CD14-positive monocyte (primary cell): ENCODE measurements at regions not wholly inside any gene's neighbourhood (a gene's known extent, or its start where the extent isn't known, plus 50 kb on each side); places are given as distances from the start of the nearest gene placed in this dataset.
A peak's percentile ranks its signal among the peaks of the same experiment; 100 is the strongest.

ENCODE experiments used
- DNase-seq, 3 donors: peaks; one replicate each; pipeline ENCODE4 v3.0.0-alpha.2; 2011 to 2022
- H2AFZ ChIP-seq: 2 replicates; pipeline ENCODE4 v1.6.0; 2012; ENCODE audit warnings: mild to moderate bottlenecking, low read depth, low read length, inconsistent platforms; ENCODE audit not compliant: insufficient read depth, poor library complexity, severe bottlenecking
- H3K27ac ChIP-seq, 2 donors: 1 replicate in 1 of 2; 2 replicates in 1 of 2; pipeline ENCODE4 v1.5.1; 2012 to 2013; ENCODE audit warnings: low read length in 2 of 2, control low read depth in 1 of 2, inconsistent platforms in 1 of 2, low read depth in 1 of 2, mild to moderate bottlenecking in 1 of 2
- H3K27me3 ChIP-seq, 2 donors: one replicate each; pipeline versions ENCODE4 v1.6.0 to v1.6.1; 2011 to 2013; ENCODE audit warnings: low read length in 2 of 2; ENCODE audit not compliant: control insufficient read depth in 2 of 2, insufficient read depth in 2 of 2
- H3K36me3 ChIP-seq, 2 donors: replicated peaks in 1 of 2; 1 replicate in 1 of 2; 2 replicates in 1 of 2; pipeline versions ENCODE4 v1.5.1 to v1.6.1; 2012 to 2013; ENCODE audit warnings: low read length in 2 of 2, control low read depth in 1 of 2, inconsistent platforms in 1 of 2, mild to moderate bottlenecking in 1 of 2; ENCODE audit not compliant: insufficient read depth in 2 of 2, control insufficient read depth in 1 of 2
- H3K4me1 ChIP-seq, 2 donors: 1 replicate in 1 of 2; 2 replicates in 1 of 2; pipeline versions ENCODE4 v1.5.1 to v1.6.1; 2012 to 2013; ENCODE audit warnings: low read length in 2 of 2, control low read depth in 1 of 2, inconsistent platforms in 1 of 2, mild to moderate bottlenecking in 1 of 2, moderate library complexity in 1 of 2; ENCODE audit not compliant: insufficient read depth in 2 of 2, control insufficient read depth in 1 of 2
- H3K4me2 ChIP-seq: replicated peaks from 2 replicates; pipeline ENCODE3; 2012; ENCODE audit warnings: low read length, moderate library complexity, mild to moderate bottlenecking; ENCODE audit not compliant: poor library complexity, severe bottlenecking; ENCODE audit errors: extremely low read depth
- H3K4me3 ChIP-seq, 3 experiments: fragments of 200-600 bp in 1 of 3; sonication (generic) in 1 of 3; replicated peaks in 1 of 3; 1 replicate in 2 of 3; 2 replicates in 1 of 3; pipeline ENCODE4 v1.5.1; 2011 to 2013; ENCODE audit warnings: low read length in 3 of 3, mild to moderate bottlenecking in 3 of 3, control low read depth in 2 of 3, low read depth in 2 of 3, inconsistent platforms in 1 of 3, moderate library complexity in 1 of 3
- H3K79me2 ChIP-seq: 2 replicates; pipeline ENCODE4 v1.6.0; 2012; ENCODE audit warnings: mild to moderate bottlenecking, control low read depth, inconsistent platforms, low read length, moderate library complexity; ENCODE audit not compliant: insufficient read depth
- H3K9ac ChIP-seq: 2 replicates; pipeline ENCODE4 v1.6.0; 2017; ENCODE audit warnings: low read length, mild to moderate bottlenecking; ENCODE audit not compliant: insufficient read depth, poor library complexity, severe bottlenecking
- H3K9me3 ChIP-seq, 2 donors: replicated peaks in 1 of 2; 1 replicate in 1 of 2; 2 replicates in 1 of 2; pipeline versions ENCODE4 v1.5.1 to v1.6.1; 2012 to 2013; ENCODE audit warnings: low read length in 2 of 2, control low read depth in 1 of 2; ENCODE audit not compliant: control insufficient read depth in 1 of 2, insufficient read depth in 1 of 2
- H4K20me1 ChIP-seq: 2 replicates; pipeline ENCODE4 v1.6.0; 2012; ENCODE audit warnings: mild to moderate bottlenecking, low read length, control low read depth, moderate library complexity; ENCODE audit not compliant: insufficient read depth
- H3K27ac Mint-ChIP-seq, 7 donors: one replicate each; pipeline ENCODE4 v1.8.0; 2020; ENCODE audit warnings: mild to moderate bottlenecking in 7 of 7, mixed read lengths in 7 of 7, moderate library complexity in 6 of 7, inconsistent platforms in 2 of 7
- H3K27me3 Mint-ChIP-seq, 3 donors: one replicate each; pipeline ENCODE4 v1.8.0; 2021 to 2022; ENCODE audit warnings: low read depth in 3 of 3, mild to moderate bottlenecking in 3 of 3, mixed read lengths in 3 of 3, moderate library complexity in 3 of 3, inconsistent platforms in 1 of 3
- H3K36me3 Mint-ChIP-seq, 2 donors: one replicate each; pipeline ENCODE4 v1.8.0; 2020; ENCODE audit warnings: mixed read lengths in 2 of 2, inconsistent platforms in 1 of 2, mild to moderate bottlenecking in 1 of 2
- H3K4me1 Mint-ChIP-seq: one replicate; pipeline ENCODE4 v1.8.0; 2020; ENCODE audit warnings: mild to moderate bottlenecking, mixed read lengths
- H3K4me3 Mint-ChIP-seq, 2 donors: one replicate each; pipeline ENCODE4 v1.8.0; 2020; ENCODE audit warnings: mild to moderate bottlenecking in 2 of 2, mixed read lengths in 2 of 2, moderate library complexity in 1 of 2
- H3K9me3 Mint-ChIP-seq, 7 donors: one replicate each; pipeline ENCODE4 v1.8.0; 2020 to 2022; ENCODE audit warnings: mixed read lengths in 7 of 7, mild to moderate bottlenecking in 6 of 7, moderate library complexity in 6 of 7, inconsistent platforms in 2 of 7
- WGBS: methylation state at CpG from one replicate; pipeline ENCODE4 v1.1.5; 2013; ENCODE audit warnings: missing lambda C conversion rate; ENCODE audit not compliant: insufficient coverage; 5-methylcytosine and 5-hydroxymethylcytosine counted together
- intact Hi-C, 2 donors: fragments of 100-400 bp; cut with micrococcal nuclease; formaldehyde crosslinking; loops; one replicate each; pipeline versions ENCODE4 v1.15.0 to v1.15.1; 2023
- TF ChIP-seq, protein P1 (sequence below): fragments of 200-600 bp; IDR thresholded peaks from one replicate; pipeline ENCODE4 v1.8.0; 2022; ENCODE audit warnings: antibody characterized with exemption, mild to moderate bottlenecking

DNA sequence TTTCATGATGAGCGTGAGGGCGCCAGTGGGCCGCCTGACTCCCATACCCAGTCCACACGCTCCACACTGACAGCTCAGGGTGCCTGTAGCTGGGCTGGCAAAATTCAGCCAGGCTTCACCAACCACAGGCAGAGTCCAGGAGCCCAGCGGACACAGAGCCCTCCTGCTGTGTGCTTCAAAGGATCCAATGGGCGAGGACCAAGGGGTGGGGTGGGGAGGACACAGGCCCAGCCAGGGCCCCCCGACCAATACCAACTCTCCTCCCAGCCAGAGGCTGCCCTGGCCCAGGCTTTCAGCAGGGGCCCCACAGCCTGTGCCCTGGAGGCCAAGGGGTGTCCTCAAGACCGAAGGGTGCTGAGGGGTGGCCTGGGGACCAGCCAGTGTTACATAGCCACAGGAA, 336.1 kb downstream of the CTTN start:
- intact Hi-C loops: no loop called here
- peaks cover 0 to 2% (median 0%) of the 10 kb centered on the region in 7 donors for H3K9me3 Mint-ChIP-seq
- H3K27ac Mint-ChIP-seq: peak overlapping the region in 1 of 7 donors; percentile 60
- no peaks in the 10 kb centered on the region for H3K4me1 ChIP-seq
- no peaks in the 10 kb centered on the region for H3K79me2 ChIP-seq
- H3K27me3 Mint-ChIP-seq: peaks cover 0 to 2% (median 0%) of the 10 kb centered on the region in 3 donors
- WGBS: 90% methylated on average over 2 of the region's 8 CpGs
- no peak overlapping the region for H3K9ac ChIP-seq
- no peak for DNase-seq
- no peaks in the 10 kb centered on the region for H3K4me1 Mint-ChIP-seq
- no peaks in the 10 kb centered on the region for H3K36me3 ChIP-seq
- no peak overlapping the region for H3K4me2 ChIP-seq
- H3K27ac ChIP-seq: no peak overlapping the region
- H3K9me3 ChIP-seq: no peaks in the 10 kb centered on the region
- TF ChIP-seq, protein P1, sequence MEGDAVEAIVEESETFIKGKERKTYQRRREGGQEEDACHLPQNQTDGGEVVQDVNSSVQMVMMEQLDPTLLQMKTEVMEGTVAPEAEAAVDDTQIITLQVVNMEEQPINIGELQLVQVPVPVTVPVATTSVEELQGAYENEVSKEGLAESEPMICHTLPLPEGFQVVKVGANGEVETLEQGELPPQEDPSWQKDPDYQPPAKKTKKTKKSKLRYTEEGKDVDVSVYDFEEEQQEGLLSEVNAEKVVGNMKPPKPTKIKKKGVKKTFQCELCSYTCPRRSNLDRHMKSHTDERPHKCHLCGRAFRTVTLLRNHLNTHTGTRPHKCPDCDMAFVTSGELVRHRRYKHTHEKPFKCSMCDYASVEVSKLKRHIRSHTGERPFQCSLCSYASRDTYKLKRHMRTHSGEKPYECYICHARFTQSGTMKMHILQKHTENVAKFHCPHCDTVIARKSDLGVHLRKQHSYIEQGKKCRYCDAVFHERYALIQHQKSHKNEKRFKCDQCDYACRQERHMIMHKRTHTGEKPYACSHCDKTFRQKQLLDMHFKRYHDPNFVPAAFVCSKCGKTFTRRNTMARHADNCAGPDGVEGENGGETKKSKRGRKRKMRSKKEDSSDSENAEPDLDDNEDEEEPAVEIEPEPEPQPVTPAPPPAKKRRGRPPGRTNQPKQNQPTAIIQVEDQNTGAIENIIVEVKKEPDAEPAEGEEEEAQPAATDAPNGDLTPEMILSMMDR: no peak
- no peak overlapping the region for H2AFZ ChIP-seq
- no peaks in the 10 kb centered on the region for H3K36me3 Mint-ChIP-seq
- no peak overlapping the region for H3K4me3 Mint-ChIP-seq
- H3K4me3 ChIP-seq: no peak overlapping the region
- H3K27me3 ChIP-seq: no peaks in the 10 kb centered on the region
- no peaks in the 10 kb centered on the region for H4K20me1 ChIP-seq

DNA sequence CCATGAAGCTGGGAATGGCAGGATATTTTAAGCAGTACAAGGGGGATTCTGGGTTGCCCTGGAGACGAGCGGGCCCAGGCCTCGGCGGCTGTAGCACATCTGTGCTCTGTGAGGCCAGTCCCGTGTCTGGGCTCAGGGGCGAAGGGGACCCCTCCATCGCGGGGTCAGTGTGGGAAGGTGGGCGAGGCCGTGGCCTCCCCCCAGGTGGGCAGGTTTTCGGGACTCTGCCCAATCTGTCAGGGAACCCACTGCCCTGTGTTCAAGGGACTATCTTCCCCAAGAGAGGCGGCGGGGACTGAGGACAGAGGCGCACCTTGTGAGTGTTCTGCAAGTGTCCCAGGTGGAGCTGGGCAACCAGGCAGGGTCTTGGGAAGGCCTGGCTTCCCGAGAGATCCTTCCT, 336.6 kb downstream of the CTTN start:
- TF ChIP-seq, protein P1: no peak
- H3K36me3 Mint-ChIP-seq: no peaks in the 10 kb centered on the region

More for the DNA sequence above, 336.6 kb downstream of the CTTN start:
- Histone ChIP-seq H2AFZ (no peak overlapping the region), H3K27ac (no peak overlapping the region), H3K4me2 (no peak overlapping the region), H3K4me1 (no peaks in the 10 kb centered on the region), H3K9me3 (no peaks in the 10 kb centered on the region), H3K79me2 (no peaks in the 10 kb centered on the region), H4K20me1 (no peaks in the 10 kb centered on the region), H3K36me3 (no peaks in the 10 kb centered on the region), H3K4me3 (no peak overlapping the region), H3K27me3 (no peaks in the 10 kb centered on the region), H3K9ac (no peak overlapping the region)
- Mint-ChIP-seq H3K27me3 (peaks cover 0 to 2% (median 0%) of the 10 kb centered on the region in 3 donors), H3K4me3 (no peak overlapping the region), H3K27ac (peak overlapping the region in 2 of 7 donors; percentile 60 to 74), H3K9me3 (peaks cover 0 to 2% (median 0%) of the 10 kb centered on the region in 7 donors), H3K4me1 (no peaks in the 10 kb centered on the region)
- DNase-seq: no peak
- 92% methylated on average over 15 of the region's 15 CpGs for WGBS
- intact Hi-C loops: no loop called here
